ENCODE measurements at regions not wholly inside any gene's neighbourhood (a gene's known extent, or its start where the extent isn't known, plus 50 kb on each side); places are given as distances from the start of the nearest gene placed in this dataset.

DNA sequence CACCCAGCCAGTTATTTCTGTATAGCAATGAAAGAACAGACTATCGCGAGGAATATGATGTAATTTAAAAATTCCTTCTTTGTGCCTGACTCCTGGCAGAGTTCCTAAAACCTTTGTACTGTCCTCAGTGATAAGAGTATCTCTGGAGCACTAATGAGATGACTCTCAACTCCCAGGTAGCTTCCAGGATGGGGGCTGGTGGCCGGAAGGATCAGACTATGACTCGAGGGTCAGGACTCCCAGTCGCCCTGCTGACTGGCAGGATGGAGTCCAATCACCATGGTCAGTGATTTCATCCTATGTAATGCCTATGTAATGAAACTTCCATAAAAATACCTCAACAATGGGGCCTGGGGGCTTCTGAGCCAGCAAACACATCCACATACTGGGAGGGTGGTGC, 135.1 kb downstream of the SHANK2 start:
- TF ChIP-seq, protein P1, sequence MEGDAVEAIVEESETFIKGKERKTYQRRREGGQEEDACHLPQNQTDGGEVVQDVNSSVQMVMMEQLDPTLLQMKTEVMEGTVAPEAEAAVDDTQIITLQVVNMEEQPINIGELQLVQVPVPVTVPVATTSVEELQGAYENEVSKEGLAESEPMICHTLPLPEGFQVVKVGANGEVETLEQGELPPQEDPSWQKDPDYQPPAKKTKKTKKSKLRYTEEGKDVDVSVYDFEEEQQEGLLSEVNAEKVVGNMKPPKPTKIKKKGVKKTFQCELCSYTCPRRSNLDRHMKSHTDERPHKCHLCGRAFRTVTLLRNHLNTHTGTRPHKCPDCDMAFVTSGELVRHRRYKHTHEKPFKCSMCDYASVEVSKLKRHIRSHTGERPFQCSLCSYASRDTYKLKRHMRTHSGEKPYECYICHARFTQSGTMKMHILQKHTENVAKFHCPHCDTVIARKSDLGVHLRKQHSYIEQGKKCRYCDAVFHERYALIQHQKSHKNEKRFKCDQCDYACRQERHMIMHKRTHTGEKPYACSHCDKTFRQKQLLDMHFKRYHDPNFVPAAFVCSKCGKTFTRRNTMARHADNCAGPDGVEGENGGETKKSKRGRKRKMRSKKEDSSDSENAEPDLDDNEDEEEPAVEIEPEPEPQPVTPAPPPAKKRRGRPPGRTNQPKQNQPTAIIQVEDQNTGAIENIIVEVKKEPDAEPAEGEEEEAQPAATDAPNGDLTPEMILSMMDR (IDR thresholded peaks at IDR 0.05; ENCODE audit: control extremely low read depth in 1 of 3, insufficient read depth in 1 of 3, low read depth in 1 of 3, low read length in 3 of 3): no peak
- TF ChIP-seq, protein P2, sequence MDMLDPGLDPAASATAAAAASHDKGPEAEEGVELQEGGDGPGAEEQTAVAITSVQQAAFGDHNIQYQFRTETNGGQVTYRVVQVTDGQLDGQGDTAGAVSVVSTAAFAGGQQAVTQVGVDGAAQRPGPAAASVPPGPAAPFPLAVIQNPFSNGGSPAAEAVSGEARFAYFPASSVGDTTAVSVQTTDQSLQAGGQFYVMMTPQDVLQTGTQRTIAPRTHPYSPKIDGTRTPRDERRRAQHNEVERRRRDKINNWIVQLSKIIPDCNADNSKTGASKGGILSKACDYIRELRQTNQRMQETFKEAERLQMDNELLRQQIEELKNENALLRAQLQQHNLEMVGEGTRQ (IDR thresholded peaks at IDR 0.05; ENCODE audit: low read length): no peak

Measured in H1 (cell line).